Head of caudate nucleus (tissue), 42 donors: ENCODE measurements at regions not wholly inside any gene's neighbourhood (a gene's known extent, or its start where the extent isn't known, plus 50 kb on each side); places are given as distances from the start of the nearest gene placed in this dataset.
"Not testable (repeated sequence)": the region's sequence is repeated elsewhere in the genome, so short reads cannot be mapped to it uniquely, and the experiment has no call there.

Experiments used
- DNase-seq, 42 donors: peaks; one replicate each; pipeline versions ENCODE4 v3.0.0 to v3.0.0-alpha.2; 2020 to 2021; ENCODE audit warnings: mixed read lengths in 7 of 42
- intact Hi-C: fragments of 100-400 bp; cut with DNase I; formaldehyde crosslinking; loops from one replicate; pipeline ENCODE4 v1.15.0; 2022

DNA sequence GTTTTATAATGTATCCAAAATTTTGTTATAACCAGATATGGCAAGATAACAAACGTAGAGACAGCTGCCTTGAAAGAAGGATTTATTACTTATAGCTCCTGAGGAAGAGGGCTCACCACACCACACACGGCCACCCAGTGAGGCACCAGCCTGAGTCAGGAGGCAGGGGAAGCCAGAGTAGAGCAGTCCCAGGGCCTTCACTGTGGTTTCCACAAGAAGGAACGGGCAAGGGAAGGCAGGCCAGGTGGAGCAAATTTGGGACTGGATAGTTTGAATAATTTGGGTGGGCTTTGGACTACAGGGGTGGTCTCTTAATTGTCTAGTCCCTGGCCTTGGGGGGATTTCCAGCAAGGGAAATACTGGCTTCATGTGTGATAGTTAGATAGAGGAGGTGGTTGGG is 72.5 kb downstream of the RRAGC start:
- intact Hi-C loops = no loop called here
- DNase-seq = no peak

DNA sequence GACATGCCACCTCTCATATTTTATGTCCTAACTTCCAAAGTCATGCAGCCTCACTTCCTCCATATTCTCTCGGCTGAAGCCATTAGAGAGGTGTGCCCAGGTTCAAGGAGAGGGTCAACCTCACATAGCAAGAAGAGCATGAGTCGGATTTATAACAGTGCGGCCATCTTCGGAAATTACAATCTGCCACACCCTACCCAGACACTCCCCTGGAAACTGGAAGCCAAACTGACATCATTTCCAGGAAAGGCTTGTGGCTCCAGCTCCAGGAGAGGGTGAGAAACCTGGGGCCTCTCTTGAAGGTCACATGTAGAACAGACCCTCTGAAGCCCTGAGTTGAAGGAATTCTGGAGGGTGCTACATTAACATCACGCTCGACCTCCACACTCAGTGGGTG is 73.5 kb downstream of the RRAGC start:
- no peak for DNase-seq
- intact Hi-C loops = no loop called here

DNA sequence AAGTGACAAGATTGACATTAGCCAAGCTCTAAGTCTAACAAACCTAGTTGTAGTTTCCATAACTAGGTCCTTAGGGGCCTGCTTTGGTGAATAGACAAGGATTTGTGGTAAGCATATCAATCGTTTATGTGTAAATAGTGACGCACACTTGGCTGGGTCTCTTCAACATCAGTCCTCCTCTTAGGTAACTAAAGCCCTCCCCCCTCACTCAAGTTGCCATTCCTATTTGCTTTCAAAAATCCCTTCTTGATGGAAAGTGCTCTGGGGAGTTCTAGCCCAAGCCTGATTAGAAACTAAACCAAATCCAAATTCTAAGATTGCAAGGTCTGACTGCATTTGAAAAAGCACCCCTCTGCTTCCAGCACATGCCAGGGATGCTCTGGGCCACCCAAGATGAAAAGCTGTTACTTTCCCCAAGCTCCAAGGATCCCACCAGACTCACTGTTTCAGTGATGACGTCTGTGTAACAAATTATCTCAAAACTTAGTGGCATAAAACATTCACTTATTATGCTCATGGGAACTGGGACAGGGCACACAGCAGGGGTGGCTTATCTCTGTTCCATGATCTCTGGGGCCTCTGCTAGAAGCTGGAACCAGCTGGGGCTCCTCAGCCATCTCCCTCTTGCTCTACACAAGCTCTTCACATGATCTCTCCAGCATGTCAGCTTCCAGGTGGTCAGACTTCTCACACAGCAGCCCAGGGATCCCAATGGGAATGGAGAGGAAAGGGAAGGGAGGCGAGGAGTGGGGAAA is 74.1 kb downstream of the RRAGC start:
- DNase-seq = no peak
- intact Hi-C loops = no loop called here

DNA sequence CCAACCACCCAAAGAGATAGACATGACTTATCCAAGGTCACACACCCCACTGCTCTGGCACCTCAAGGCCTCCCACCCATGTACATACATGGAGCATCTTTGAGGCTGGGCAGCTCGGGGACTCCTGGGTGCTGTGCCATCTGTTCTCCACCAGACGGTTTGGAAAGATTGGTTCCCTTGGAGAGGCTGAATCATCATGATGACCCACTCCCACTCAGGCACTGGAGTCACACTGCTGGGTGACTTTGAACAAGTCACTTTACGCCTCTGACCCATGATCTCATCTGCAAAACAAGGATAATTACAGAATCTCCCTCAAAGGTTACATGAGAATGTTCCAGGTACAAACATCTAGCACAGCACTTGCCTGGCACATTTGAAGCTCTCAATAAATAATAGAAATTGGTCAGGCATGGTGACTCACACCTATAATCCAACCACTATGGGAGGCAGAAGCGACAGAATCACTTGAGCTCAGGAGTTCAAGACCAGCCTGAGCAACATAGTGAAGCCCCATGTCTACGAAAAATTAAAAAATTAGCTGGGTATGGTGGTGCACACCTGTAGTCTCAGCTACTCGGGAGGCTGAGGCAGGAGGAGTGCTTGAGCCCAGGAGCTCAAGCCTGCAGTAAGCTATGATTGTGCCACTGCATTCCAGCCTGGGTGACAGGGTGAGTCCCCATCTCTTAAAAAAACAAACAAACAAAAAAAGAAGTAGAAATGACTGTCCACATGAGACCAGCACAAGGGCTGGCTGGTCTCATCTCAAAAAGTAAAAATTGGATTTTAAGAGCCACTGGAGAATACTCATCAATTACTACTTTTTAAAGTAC is 74.9 kb downstream of the RRAGC start:
- no peak for DNase-seq
- intact Hi-C loops = no loop called here

DNA sequence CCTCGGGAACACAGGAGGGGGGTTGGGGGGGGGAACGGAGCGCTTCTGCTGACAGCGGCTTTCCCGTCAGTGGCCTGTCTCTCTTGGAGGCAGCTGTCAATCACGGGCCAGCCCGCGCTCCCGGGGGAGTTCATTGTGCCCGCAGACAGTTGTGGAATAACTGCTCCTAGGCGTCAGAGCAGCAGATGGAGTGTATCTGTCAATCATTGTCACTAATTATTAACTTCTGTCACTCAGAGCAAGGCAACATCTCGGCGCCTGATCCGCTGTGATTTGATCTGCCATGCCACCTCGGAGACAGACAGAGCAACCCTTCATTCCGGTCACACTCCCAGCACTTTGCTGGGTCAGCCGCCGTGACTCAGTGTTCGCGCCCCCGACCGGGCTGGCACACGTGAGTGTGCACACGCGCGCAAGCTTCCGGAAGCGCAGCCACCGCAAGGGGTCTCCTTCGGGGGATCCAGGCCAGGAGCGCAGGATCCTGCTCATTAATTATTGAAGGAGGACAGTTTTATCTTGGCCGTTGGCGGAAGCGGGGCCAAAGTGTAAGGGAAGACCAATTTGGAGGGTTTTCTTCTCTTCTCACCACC is 75.8 kb downstream of the RRAGC start:
- intact Hi-C loops = no loop called here
- peak in 10 of 42 donors; percentile 3 to 48 (median 22) for DNase-seq

DNA sequence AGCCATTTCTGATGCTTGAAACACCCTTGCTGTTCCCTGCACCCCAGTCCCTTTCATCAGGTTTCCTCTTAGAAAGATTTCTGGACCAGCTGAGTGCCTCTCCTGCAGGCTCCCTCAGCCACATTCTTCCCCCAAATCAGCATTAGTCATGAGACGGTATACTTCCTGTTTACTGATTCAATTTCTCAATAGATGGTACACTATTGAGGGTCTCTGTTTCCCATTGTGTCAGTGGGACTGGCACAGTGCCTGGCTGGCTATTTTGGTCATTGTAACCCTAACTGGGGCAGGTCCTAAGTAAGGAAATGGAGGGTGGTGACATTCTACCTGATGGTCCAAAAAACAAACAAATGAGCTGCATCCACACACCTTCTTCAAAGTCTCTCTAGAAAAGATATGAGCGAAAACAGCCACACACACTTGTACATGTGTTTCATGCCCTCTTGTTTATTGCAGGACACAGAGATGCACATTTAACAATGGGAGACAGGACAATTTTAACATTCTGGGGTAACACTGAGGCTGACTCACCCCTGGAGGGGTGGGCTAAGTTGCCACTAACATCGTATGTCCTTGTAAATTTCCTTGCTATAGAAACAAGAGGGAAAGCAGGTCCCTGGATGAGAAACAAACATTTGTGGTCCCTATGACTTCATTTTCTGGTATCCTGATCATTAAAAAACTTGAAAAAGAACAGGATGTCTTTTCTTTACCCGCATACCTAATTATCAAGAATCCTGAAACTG is 77.5 kb downstream of the RRAGC start:
- DNase-seq = no peak
- intact Hi-C loops = no loop called here

DNA sequence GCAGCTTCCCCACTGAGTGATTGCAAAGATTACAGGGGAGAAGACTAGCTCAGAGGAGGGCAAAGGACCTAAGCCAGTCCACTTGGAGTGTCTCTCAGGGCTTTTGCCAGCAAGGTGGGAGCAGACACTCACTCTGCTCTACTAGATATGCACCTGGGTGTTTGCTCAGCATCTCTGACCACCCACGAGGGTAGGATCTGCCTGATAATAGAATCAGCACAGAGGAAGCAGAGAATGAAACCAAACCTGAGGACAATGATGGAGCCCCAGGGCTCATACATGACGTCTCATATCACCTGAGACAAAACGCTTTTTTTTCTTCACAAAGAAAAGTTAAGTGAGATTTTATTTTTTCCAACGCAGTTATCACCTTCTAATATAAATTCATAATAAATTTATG is 79.4 kb downstream of the RRAGC start:
- intact Hi-C loops = no loop called here
- DNase-seq = no peak

DNA sequence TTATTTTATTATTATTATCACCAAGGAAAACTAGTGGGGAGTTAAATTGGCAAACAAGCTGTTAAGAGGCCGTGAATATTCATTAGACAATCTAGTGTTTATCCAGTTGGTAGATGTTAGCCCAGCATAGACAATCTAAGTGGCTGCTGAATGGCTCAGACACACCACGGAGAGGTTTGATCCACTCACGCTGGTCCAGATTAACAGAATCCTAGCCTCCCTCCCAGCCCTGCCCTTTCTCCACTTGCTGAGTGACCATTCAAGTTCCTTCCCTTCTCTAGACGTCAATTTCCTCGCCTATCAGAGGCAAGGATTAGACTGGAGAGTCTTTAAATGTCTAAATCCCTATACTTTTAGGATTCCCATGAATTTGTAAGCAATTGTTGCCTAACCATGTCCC is 80.1 kb downstream of the RRAGC start:
- DNase-seq = no peak
- intact Hi-C loops = no loop called here

DNA sequence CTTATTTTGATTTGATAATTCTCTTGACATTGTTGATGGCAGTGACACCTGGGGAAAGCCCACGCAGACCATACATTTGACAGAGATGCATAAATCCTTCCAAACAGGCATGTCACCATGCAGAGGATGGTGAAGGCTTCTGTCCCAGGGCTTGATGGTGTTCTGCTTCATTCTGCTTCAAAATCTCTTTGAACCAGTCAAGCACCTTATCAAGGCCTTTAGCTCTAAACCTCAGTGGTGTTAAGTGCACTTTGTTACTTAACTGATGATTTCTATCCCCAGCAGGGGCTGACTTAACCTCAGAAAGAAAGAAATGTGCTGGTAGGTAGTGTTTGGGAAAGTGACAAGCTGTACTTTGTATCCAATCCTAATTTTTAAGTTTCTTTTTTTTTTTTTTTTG is 81.1 kb downstream of the RRAGC start:
- intact Hi-C loops = no loop called here
- DNase-seq = no peak

DNA sequence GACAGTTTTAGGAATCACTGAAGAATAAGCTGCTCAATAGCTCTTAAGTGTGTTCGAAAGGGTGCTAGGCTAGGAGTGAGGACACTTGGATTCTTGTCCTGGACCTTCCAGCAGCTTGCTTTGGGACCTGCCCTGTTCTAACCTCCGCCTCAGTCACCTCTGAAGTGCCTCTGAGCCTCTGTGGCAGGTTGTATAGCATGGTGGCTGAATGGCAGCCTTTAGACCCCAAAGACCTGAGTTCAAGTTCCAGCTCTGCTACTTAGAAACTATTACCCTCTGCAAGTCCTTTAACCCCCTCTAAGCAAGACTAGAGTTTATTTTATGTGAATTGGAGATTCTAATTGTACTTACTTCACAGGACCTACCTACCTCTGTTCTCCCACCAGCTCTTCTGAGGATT is 81.5 kb downstream of the RRAGC start:
- intact Hi-C loops = no loop called here

DNA sequence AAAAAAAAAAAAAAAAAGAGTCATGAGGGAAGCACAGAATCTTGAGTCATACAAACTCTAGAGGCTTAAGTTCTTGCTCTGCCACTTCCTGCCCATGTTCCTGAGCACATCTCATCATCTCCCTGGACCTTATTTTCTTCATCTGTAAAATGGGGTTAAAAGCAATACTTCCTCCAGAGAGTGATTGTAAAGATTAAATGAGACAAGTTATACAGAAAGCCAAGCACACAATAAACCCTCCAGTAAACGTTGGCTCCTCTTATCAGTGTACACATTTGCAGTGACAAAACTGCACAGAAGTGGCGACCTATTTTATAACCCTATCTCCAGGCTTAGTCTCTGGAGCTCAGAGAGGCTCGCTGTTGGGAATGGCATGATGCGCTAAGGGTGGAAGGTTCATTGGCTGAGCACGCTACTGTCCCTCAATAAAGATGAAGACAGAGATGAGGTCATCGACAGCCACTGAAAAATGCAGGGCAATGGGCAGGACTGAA is 82.1 kb downstream of the RRAGC start:
- no peak for DNase-seq
- intact Hi-C loops = no loop called here

More for the DNA sequence above, 81.5 kb downstream of the RRAGC start:
- no peak for DNase-seq

DNA sequence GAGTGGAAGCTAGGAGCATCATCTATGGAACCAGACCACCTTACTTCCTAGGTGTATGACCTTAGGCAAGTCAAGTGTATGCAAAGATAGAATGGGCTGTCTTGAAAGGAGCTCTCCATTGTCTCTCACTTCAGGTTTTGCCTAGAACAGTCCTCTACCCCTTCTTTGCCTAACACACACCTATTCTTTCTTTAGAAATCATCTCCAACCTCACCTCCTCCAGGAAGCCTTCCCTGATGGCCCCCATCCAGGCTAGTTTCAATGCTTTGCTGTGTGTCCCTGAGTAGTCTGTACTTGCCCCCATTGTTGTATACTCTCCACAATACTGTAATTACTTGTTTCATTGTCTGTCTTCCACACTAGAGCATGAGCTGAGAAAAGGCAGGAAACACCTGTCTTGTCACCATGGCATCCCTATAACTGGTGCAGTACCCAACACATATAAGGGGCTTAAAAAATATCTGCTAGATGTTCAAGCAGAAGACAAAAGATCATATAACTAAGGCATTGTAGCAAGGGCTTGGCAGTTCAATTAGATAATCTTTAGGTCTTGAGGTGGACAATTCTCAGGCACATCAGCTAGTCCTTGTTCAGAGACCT is 83.0 kb downstream of the RRAGC start:
- DNase-seq = no peak
- intact Hi-C loops = no loop called here

DNA sequence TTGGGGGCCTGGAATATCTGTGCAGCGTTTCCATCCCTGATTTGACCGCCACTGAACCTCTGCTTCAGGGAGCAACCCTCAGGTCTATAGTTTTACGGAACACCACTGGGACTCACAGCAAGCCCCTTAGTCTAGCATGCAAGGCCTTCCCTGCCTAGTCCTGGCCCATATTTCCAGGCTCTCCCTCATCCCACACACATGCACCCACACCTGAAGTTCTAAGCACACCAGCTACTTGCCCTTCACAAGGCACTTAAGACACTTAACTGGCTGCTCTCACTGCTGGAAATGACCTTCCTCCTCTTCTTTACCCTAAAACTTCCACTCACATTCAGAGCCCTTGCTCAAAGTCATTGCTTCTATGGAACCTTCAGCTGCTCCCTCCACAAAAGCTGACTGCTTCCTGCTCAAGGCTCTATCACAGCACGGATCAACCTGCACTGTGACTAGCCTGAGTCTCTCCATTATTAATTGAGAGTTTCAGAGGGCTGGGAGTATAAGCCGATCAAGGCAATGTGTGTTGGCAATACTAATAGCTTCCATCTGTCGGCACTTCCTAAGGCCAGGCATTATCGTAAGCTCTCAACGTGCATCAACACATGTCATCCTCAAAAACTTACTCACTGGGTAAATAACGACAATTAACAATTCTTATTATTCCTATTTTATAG is 84.3 kb downstream of the RRAGC start:
- intact Hi-C loops = no loop called here
- DNase-seq = no peak

DNA sequence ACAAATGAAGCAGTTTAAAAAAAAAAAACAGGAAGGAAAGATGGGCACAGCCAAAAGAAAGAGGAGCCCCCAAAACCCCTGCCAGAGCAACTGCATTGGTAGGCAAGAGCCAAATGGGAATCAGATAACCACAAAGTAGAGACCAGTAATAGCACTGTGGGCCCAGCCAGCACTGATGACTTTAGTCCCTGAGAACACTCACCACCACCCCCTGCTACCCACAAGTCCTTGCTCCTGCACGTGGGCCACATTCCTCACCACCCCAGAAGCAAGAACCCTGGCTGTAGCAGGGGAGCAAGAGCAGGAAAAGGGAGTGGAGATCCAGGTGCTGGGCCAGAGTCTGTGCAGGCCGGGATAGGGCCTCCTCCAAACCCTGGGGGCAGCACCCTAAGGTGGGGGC is 86.1 kb downstream of the RRAGC start:
- no peak for DNase-seq
- intact Hi-C loops = no loop called here

DNA sequence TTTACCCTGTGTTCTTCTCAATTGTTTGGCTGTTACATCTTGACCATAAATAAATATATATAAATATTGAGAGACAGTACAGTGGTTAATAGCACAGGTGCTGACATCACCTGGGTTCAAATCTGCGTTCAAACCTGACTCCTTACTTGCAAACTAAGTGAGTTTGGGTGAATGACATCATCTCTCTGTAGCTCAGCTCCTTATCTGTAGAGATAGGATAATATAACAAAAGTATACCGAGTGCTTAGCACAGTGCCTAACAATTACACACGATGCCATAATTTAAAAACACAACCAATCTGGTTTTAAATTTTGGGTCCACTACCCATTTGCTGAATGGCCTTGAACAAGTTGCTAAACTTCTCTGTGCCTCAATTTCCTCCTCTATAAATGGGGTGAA is 86.6 kb downstream of the RRAGC start:
- intact Hi-C loops = no loop called here

DNA sequence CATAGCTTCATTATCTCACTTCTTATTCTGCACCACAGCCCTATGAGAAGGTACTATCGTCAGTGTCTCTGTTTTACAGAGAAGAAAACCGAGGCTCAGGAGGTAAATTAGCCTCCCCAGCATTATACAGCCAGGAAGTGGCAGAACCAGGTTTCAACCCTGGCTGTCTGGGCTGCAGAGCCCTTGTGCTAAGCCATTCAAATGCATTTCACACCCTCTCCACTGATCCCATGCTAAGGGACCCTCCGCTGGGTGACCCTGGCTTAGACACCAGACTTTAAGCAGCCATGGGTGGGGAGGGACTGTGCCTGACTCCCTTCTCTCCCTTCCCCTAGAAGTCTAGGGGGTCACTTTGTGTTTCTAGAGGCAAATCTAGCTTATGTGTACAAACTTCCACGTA is 87.5 kb downstream of the RRAGC start:
- DNase-seq = no peak
- intact Hi-C loops = no loop called here

More for the DNA sequence above, 86.6 kb downstream of the RRAGC start:
- DNase-seq = no peak

DNA sequence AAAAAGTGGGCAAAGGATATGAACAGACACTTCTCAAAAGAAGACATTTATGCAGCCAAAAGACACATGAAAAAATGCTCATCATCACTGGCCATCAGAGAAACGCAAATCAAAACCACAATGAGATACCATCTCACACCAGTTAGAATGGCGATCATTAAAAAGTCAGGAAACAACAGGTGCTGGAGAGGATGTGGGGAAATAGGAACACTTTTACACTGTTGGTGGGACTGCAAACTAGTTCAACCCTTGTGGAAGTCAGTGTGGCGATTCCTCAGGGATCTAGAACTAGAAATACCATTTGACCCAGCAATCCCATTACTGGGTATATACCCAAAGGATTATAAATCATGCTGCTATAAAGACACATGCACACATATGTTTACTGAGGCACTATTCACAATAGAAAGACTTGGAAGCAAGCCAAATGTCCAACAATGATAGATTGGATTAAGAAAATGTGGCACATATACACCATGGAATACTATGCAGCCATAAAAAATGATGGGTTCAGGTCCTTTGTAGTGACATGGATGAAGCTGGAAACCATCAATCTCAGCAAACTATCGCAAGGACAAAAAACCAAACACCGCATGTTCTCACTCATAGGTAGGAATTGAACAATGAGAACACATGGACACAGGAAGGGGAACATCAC is 88.9 kb downstream of the RRAGC start:
- DNase-seq, intact Hi-C loops: not testable (repeated sequence)

DNA sequence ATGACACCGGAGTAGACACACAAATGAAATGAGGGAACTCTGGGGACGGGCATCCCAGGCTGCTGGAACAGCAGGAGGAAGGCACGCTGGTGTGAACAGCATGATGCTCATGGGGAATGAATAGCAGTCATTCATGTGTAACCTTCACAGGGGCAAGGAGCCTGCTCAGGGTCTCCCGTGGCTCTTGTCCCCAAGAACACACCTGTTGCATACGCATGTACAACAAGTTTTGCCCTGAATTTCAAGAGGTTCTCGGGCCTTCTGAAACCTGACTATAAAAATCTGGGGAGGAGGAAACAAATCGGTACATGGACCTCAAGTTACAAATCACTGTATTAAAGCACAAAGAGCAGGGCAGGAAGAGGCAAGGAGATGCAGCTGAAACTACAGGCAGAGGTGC is 93.4 kb downstream of the RRAGC start:
- intact Hi-C loops = no loop called here
- DNase-seq = no peak
